AG09309 (cell line): ENCODE measurements at regions not wholly inside any gene's neighbourhood (a gene's known extent, or its start where the extent isn't known, plus 50 kb on each side); places are given as distances from the start of the nearest gene placed in this dataset.
"Not testable (repeated sequence)": the region's sequence is repeated elsewhere in the genome, so short reads cannot be mapped to it uniquely, and the experiment has no call there.

Experiments used
- DNase-seq: peaks from one replicate; pipeline ENCODE4 v3.0.0-alpha.2; 2010; ENCODE audit warnings: low read depth
- H3K4me3 ChIP-seq: 2 replicates; pipeline ENCODE4 v1.5.1; 2011; ENCODE audit warnings: mild to moderate bottlenecking, low read depth, low read length, moderate library complexity; ENCODE audit not compliant: control insufficient read depth
- CTCF ChIP-seq: IDR thresholded peaks from 2 replicates; pipeline ENCODE4 v1.5.1; 2011; ENCODE audit warnings: mild to moderate bottlenecking, low read depth, low read length, inconsistent platforms; ENCODE audit not compliant: insufficient read depth, control insufficient read depth; ENCODE audit errors: missing control alignments

- DNase-seq, result no peak
- H3K4me3 ChIP-seq, result no peak overlapping the region
- TF ChIP-seq CTCF, result no peak
Measured at GRCh38 chr12:75644472-75645072, 133.2 kb upstream of the KRR1 start.

GRCh38 chr12:75643119-75643518 is 131.7 kb upstream of the KRR1 start:
- DNase-seq, H3K4me3 ChIP-seq: not testable (repeated sequence)

- TF ChIP-seq CTCF, result no peak
- DNase-seq, result no peak
- no peak overlapping the region for H3K4me3 ChIP-seq
Measured at GRCh38 chr12:75642226-75642625, 130.8 kb upstream of the KRR1 start.

GRCh38 chr12:75641031-75641780 is 129.8 kb upstream of the KRR1 start:
- TF ChIP-seq CTCF, result no peak
- DNase-seq, result peak; percentile 80
- H3K4me3 ChIP-seq, result no peak overlapping the region

- DNase-seq, result no peak
Measured at GRCh38 chr12:75638792-75639191, 127.4 kb upstream of the KRR1 start.

GRCh38 chr12:75636607-75637006 is 125.2 kb upstream of the KRR1 start:
- no peak overlapping the region for H3K4me3 ChIP-seq
- no peak for TF ChIP-seq CTCF
- no peak for DNase-seq

More at GRCh38 chr12:75638792-75639191, 127.4 kb upstream of the KRR1 start:
- H3K4me3 ChIP-seq, result no peak overlapping the region
- TF ChIP-seq CTCF, result no peak

- no peak overlapping the region for H3K4me3 ChIP-seq
- peak; percentile 70 for DNase-seq
- TF ChIP-seq CTCF, result no peak
Measured at GRCh38 chr12:75635606-75636444, 124.4 kb upstream of the KRR1 start.
